Cardiac muscle cell (in vitro differentiated cells and primary cell): ENCODE measurements at regions not wholly inside any gene's neighbourhood (a gene's known extent, or its start where the extent isn't known, plus 50 kb on each side); places are given as distances from the start of the nearest gene placed in this dataset.

ENCODE experiments used
- DNase-seq, 2 donors: peaks; one replicate each; pipeline versions ENCODE4 v3.0.0 to v3.0.0-alpha.2; 2010 to 2017; ENCODE audit warnings: low read depth in 1 of 2, low spot score in 1 of 2
- H3K27ac ChIP-seq: fragments of 200-600 bp; sonication (generic); 2 replicates; pipeline ENCODE4 v1.5.1; 2016
- H3K27me3 ChIP-seq: fragments of 200-600 bp; sonication (generic); 2 replicates; pipeline ENCODE4 v1.6.0; 2016; ENCODE audit warnings: control low read depth
- H3K36me3 ChIP-seq: fragments of 200-600 bp; sonication (generic); 2 replicates; pipeline ENCODE4 v1.5.1; 2016; ENCODE audit warnings: control low read depth
- H3K4me1 ChIP-seq: fragments of 200-600 bp; sonication (generic); 2 replicates; pipeline ENCODE4 v1.8.1; 2017; ENCODE audit warnings: low read depth, mild to moderate bottlenecking, mixed run types
- H3K4me3 ChIP-seq: fragments of 200-600 bp; sonication (generic); 2 replicates; pipeline ENCODE4 v1.5.1; 2016; ENCODE audit warnings: mild to moderate bottlenecking
- H3K9me3 ChIP-seq: fragments of 200-600 bp; sonication (generic); 2 replicates; pipeline ENCODE4 v1.5.1; 2017; ENCODE audit warnings: low read depth, mild to moderate bottlenecking, control low read depth
- TF ChIP-seq, protein P1 (sequence below): IDR thresholded peaks from 2 replicates; pipeline ENCODE4 v1.5.1; 2012; ENCODE audit warnings: low read depth, mild to moderate bottlenecking, low read length

DNA sequence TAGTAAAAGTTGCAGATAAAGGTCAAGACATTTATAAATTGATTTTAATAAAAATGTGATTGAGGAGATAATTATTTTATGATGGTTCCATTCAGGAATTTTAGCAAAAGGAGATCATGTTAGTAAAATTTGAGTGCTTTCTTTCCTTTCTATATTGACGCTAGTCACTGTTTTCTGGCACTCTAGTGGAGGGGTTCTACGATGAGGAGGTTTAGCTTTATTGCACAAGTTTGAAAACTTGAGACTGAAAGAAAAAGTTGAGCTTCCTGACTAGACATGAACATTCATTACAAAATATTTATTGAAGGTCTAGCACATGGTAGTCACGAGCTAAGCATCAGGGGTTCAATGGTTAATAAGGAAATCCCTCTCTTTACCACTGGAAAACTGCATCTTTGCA, 336.1 kb downstream of the SNAPC1 start:
- no peak for DNase-seq
- Histone ChIP-seq H3K9me3 (no peaks in the 10 kb centered on the region), H3K4me3 (no peak overlapping the region), H3K4me1 (no peaks in the 10 kb centered on the region), H3K27ac (no peak overlapping the region), H3K36me3 (no peaks in the 10 kb centered on the region), H3K27me3 (no peaks in the 10 kb centered on the region)
- TF ChIP-seq, protein P1, sequence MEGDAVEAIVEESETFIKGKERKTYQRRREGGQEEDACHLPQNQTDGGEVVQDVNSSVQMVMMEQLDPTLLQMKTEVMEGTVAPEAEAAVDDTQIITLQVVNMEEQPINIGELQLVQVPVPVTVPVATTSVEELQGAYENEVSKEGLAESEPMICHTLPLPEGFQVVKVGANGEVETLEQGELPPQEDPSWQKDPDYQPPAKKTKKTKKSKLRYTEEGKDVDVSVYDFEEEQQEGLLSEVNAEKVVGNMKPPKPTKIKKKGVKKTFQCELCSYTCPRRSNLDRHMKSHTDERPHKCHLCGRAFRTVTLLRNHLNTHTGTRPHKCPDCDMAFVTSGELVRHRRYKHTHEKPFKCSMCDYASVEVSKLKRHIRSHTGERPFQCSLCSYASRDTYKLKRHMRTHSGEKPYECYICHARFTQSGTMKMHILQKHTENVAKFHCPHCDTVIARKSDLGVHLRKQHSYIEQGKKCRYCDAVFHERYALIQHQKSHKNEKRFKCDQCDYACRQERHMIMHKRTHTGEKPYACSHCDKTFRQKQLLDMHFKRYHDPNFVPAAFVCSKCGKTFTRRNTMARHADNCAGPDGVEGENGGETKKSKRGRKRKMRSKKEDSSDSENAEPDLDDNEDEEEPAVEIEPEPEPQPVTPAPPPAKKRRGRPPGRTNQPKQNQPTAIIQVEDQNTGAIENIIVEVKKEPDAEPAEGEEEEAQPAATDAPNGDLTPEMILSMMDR, result no peak

DNA sequence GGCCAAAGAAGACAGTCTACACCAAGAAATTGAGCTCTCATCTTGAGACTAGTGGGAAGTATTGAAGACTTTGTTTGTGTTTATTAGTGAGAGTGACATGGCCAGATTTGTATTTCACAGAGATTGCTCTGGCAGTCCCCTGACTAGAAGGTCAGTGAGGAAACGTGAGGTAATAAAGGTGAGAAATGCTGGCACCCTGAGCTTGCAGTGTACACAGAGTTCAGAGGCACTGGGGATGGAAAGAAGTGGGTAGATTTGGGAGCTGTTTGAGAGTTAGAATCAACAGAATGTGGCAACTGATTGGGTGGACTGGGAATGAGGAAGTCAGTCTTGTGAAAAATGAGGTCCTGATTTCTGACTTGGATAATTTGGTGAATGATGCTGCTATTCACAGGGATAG, 336.9 kb downstream of the SNAPC1 start:
- Histone ChIP-seq H3K27me3 (no peaks in the 10 kb centered on the region), H3K27ac (no peak overlapping the region), H3K9me3 (no peaks in the 10 kb centered on the region), H3K4me1 (no peaks in the 10 kb centered on the region), H3K36me3 (no peaks in the 10 kb centered on the region), H3K4me3 (no peak overlapping the region)
- DNase-seq, result no peak
- TF ChIP-seq, protein P1, result no peak

DNA sequence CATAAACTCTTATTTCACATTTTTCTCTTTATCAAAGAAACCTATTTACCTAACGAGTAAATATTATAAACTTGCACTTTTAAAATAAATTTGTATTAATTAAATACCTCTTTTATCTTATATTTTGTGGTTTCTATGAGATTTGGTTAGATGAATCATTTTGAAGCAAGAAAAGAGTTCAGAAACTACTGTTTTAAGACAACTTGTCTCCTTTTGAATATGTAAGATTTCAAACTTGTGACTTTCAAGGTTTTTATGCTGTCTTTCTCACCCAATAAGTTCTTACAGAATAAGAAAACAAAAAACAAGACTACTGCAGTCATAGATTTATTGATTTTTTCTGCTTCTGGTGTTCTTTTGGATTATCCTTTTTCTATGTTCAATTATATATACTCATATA, 339.0 kb downstream of the SNAPC1 start:
- DNase-seq, result no peak
- no peaks in the 10 kb centered on the region for H3K27me3 ChIP-seq
- H3K9me3 ChIP-seq, result no peaks in the 10 kb centered on the region
- H3K4me1 ChIP-seq, result no peaks in the 10 kb centered on the region
- no peaks in the 10 kb centered on the region for H3K36me3 ChIP-seq
- TF ChIP-seq, protein P1, result no peak
- no peak overlapping the region for H3K27ac ChIP-seq
- H3K4me3 ChIP-seq, result no peak overlapping the region

DNA sequence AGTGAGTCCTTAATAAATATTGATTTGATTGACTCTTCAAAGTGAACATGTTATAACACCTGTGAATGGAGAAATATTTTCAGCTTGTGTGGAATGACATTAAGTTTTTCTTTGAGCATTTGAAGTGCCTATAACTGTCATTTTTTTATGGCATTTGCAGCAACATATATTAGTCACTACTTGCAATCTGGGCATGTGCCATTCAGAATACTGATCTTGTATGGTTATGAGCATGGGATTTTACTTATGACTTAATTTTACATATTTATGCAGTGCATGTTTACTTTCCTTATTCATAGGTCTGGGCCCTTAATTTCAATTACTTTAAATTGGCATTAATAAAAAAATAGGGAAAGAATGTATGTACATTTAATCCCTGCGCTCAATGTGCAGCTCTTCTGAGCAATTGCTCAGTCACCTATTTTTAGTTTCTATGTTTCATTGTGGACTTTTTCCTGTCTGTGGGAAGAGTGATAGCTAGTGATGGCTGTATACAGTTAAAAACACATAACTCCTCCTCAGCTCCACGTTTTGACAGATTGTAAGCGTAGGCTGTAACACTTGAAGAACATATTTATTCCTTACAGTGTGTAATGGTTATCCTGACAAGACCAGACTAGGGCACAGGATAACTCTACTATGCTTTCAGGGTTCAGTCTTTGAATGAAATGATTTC, 339.6 kb downstream of the SNAPC1 start:
- Histone ChIP-seq H3K27ac (no peak overlapping the region), H3K4me1 (no peaks in the 10 kb centered on the region), H3K36me3 (no peaks in the 10 kb centered on the region), H3K9me3 (no peaks in the 10 kb centered on the region), H3K27me3 (no peaks in the 10 kb centered on the region), H3K4me3 (no peak overlapping the region)
- no peak for DNase-seq
- TF ChIP-seq, protein P1, result no peak

DNA sequence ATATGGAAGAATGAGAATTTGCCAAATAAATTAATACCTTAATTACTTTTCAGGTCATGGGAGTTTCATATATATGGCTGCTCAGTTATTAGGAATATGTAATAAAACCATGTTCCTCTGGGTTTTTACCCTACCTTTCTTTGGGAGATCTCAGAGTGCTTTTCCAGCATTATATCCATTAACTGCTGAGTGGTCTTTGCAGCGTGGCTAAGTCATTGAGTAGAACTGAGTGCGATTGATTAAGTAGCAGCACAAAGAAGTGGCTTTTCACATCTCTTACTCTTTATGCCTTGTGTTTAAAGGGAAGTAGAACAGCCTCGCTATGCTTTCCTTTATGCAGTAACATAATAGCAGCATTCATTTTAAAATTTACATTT, 340.1 kb downstream of the SNAPC1 start:
- no peak overlapping the region for H3K27ac ChIP-seq
- no peak overlapping the region for H3K4me3 ChIP-seq
- DNase-seq, result no peak
- no peaks in the 10 kb centered on the region for H3K27me3 ChIP-seq
- H3K4me1 ChIP-seq, result no peaks in the 10 kb centered on the region
- TF ChIP-seq, protein P1, result no peak
- H3K36me3 ChIP-seq, result no peaks in the 10 kb centered on the region
- H3K9me3 ChIP-seq, result no peaks in the 10 kb centered on the region
